ENCODE measurements at regions not wholly inside any gene's neighbourhood (a gene's known extent, or its start where the extent isn't known, plus 50 kb on each side); places are given as distances from the start of the nearest gene placed in this dataset.

GRCh38 chr6:113111550-113111949, 745.6 kb upstream of the MARCKS start:
- Mint-ChIP-seq H3K9me3 (ENCODE audit: unreplicated experiment) (peaks cover 47% of the 10 kb centered on the region), H3K4me1 (ENCODE audit: unreplicated experiment) (peaks cover 15% of the 10 kb centered on the region), H3K4me3 (ENCODE audit: unreplicated experiment) (no peak overlapping the region), H3K27ac (ENCODE audit: unreplicated experiment) (no peak overlapping the region), H3K36me3 (ENCODE audit: unreplicated experiment) (peaks cover 34% of the 10 kb centered on the region), H3K27me3 (ENCODE audit: unreplicated experiment) (no peaks in the 10 kb centered on the region)
- DNase-seq (ENCODE audit: extremely low spot score, unreplicated experiment) = no peak
- TF ChIP-seq, protein P1, sequence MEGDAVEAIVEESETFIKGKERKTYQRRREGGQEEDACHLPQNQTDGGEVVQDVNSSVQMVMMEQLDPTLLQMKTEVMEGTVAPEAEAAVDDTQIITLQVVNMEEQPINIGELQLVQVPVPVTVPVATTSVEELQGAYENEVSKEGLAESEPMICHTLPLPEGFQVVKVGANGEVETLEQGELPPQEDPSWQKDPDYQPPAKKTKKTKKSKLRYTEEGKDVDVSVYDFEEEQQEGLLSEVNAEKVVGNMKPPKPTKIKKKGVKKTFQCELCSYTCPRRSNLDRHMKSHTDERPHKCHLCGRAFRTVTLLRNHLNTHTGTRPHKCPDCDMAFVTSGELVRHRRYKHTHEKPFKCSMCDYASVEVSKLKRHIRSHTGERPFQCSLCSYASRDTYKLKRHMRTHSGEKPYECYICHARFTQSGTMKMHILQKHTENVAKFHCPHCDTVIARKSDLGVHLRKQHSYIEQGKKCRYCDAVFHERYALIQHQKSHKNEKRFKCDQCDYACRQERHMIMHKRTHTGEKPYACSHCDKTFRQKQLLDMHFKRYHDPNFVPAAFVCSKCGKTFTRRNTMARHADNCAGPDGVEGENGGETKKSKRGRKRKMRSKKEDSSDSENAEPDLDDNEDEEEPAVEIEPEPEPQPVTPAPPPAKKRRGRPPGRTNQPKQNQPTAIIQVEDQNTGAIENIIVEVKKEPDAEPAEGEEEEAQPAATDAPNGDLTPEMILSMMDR (IDR thresholded peaks at IDR 0.05) = no peak

DNA sequence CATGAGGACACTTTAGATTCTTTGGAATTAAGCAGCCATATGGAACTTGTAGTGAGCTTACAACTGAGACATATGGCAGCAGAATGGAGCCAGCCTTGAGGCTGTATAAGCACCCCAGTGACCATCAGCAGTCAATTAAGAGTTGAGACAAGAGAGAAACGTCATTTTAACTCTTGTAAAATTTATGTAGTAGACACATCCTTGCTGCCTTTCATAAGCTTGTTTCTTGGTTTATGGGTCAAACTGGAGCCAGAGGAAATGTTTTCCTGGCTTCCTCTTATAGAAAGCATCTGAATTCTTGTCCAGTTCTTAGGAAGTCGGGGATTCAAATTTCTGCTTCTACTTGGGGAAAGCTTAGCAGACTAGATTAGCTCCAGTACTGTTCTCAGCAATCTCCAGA, 745.1 kb upstream of the MARCKS start:
- Mint-ChIP-seq H3K27me3 (ENCODE audit: unreplicated experiment) (no peaks in the 10 kb centered on the region), H3K4me3 (ENCODE audit: unreplicated experiment) (no peak overlapping the region), H3K36me3 (ENCODE audit: unreplicated experiment) (peaks cover 37% of the 10 kb centered on the region), H3K9me3 (ENCODE audit: unreplicated experiment) (peaks cover 49% of the 10 kb centered on the region), H3K27ac (ENCODE audit: unreplicated experiment) (no peak overlapping the region), H3K4me1 (ENCODE audit: unreplicated experiment) (peaks cover 15% of the 10 kb centered on the region)
- DNase-seq (ENCODE audit: extremely low spot score, unreplicated experiment) = no peak
- TF ChIP-seq, protein P1 (IDR thresholded peaks at IDR 0.05) = no peak

DNA sequence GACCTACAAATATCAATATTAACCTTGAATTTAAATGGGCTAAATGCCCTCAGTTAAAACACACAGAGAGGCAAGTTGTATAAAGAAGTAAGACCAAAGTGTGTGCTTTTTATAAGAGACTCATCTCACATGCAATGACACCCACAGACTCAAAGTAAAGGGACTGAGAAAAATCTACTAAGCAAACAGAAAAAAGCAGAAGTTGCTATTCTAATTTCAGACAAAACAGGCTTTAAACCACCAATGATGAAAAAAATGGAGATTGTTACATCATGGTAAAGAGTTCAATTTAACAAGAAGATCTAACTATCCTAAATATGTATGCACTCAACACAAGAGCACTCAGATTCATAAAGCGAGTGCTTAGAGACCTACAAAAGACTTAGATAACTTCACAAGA, 741.9 kb upstream of the MARCKS start:
- TF ChIP-seq, protein P1 (IDR thresholded peaks at IDR 0.05) = no peak
- Mint-ChIP-seq H3K4me1 (ENCODE audit: unreplicated experiment) (peaks cover 25% of the 10 kb centered on the region), H3K27ac (ENCODE audit: unreplicated experiment) (peak overlapping the region; percentile 11), H3K4me3 (ENCODE audit: unreplicated experiment) (no peak overlapping the region), H3K36me3 (ENCODE audit: unreplicated experiment) (peaks cover 40% of the 10 kb centered on the region), H3K27me3 (ENCODE audit: unreplicated experiment) (no peaks in the 10 kb centered on the region), H3K9me3 (ENCODE audit: unreplicated experiment) (peaks cover 50% of the 10 kb centered on the region)
- no peak for DNase-seq (ENCODE audit: extremely low spot score, unreplicated experiment)

GRCh38 chr6:113120224-113120581, 736.9 kb upstream of the MARCKS start:
- DNase-seq (ENCODE audit: extremely low spot score, unreplicated experiment) = no peak
- Mint-ChIP-seq H3K27ac (ENCODE audit: unreplicated experiment) (peak overlapping the region; percentile 92), H3K4me3 (ENCODE audit: unreplicated experiment) (no peak overlapping the region), H3K9me3 (ENCODE audit: unreplicated experiment) (peaks cover 28% of the 10 kb centered on the region), H3K36me3 (ENCODE audit: unreplicated experiment) (peaks cover 25% of the 10 kb centered on the region), H3K27me3 (ENCODE audit: unreplicated experiment) (no peaks in the 10 kb centered on the region), H3K4me1 (ENCODE audit: unreplicated experiment) (peaks cover 59% of the 10 kb centered on the region)
- TF ChIP-seq, protein P1 (IDR thresholded peaks at IDR 0.05) = no peak

- peaks cover 23% of the 10 kb centered on the region for H3K9me3 Mint-ChIP-seq (ENCODE audit: unreplicated experiment)
- no peaks in the 10 kb centered on the region for H3K27me3 Mint-ChIP-seq (ENCODE audit: unreplicated experiment)
- TF ChIP-seq, protein P1 (IDR thresholded peaks at IDR 0.05) = no peak
- peaks cover 21% of the 10 kb centered on the region for H3K36me3 Mint-ChIP-seq (ENCODE audit: unreplicated experiment)
- no peak for DNase-seq (ENCODE audit: extremely low spot score, unreplicated experiment)
- peak overlapping the region; percentile 92 for H3K27ac Mint-ChIP-seq (ENCODE audit: unreplicated experiment)
- no peak overlapping the region for H3K4me3 Mint-ChIP-seq (ENCODE audit: unreplicated experiment)
- peaks cover 59% of the 10 kb centered on the region for H3K4me1 Mint-ChIP-seq (ENCODE audit: unreplicated experiment)
Measured at GRCh38 chr6:113120582-113121285, 736.4 kb upstream of the MARCKS start.

Data from osteocyte (in vitro differentiated cells).